ENCODE measurements at regions not wholly inside any gene's neighbourhood (a gene's known extent, or its start where the extent isn't known, plus 50 kb on each side); places are given as distances from the start of the nearest gene placed in this dataset.

DNA sequence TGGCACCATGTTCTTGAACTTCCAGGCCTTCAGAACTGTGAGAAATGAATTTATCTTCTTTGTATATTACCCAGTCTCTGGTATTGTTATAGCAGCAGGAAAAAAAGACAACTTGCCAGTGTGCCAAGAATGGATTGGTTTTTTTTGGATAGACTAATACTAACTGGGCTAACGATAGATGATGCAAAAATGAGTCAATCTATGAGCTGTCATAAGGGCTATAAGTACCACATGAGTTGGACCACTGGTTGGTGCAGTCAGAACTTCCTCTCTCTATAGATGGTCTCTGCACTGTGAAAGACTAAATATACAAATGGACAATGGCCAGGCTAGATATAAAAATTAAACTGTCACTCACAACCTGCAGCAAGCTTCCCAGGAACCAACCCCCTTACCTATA lies 87.6 kb upstream of the COL21A1 start:
- TF ChIP-seq, protein P1, sequence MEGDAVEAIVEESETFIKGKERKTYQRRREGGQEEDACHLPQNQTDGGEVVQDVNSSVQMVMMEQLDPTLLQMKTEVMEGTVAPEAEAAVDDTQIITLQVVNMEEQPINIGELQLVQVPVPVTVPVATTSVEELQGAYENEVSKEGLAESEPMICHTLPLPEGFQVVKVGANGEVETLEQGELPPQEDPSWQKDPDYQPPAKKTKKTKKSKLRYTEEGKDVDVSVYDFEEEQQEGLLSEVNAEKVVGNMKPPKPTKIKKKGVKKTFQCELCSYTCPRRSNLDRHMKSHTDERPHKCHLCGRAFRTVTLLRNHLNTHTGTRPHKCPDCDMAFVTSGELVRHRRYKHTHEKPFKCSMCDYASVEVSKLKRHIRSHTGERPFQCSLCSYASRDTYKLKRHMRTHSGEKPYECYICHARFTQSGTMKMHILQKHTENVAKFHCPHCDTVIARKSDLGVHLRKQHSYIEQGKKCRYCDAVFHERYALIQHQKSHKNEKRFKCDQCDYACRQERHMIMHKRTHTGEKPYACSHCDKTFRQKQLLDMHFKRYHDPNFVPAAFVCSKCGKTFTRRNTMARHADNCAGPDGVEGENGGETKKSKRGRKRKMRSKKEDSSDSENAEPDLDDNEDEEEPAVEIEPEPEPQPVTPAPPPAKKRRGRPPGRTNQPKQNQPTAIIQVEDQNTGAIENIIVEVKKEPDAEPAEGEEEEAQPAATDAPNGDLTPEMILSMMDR (IDR thresholded peaks at IDR 0.05): no peak
- no peak for TF ChIP-seq POLR2A (IDR thresholded peaks at IDR 0.05)

Measured in body of pancreas (tissue), 4 donors.